Stimulated activated CD8-positive, alpha-beta memory T cell treated with anti-CD3 and anti-CD28 coated beads, Interleukin-2, amount 100 ng/mL, for 48 hours (primary cell): ENCODE measurements at regions not wholly inside any gene's neighbourhood (a gene's known extent, or its start where the extent isn't known, plus 50 kb on each side); places are given as distances from the start of the nearest gene placed in this dataset.

Source experiments
- DNase-seq, 2 donors: peaks; one replicate each; pipeline ENCODE4 v3.0.0-alpha.2; 2020; ENCODE audit warnings: low read depth in 2 of 2

- DNase-seq = no peak
These were observed 61.9 kb upstream of the PTPRZ1 start for GRCh38 chr7:121810831-121811672.

- DNase-seq = no peak
These were observed 65.9 kb upstream of the PTPRZ1 start for GRCh38 chr7:121807078-121807477.

GRCh38 chr7:121803039-121803438 lies 69.9 kb upstream of the PTPRZ1 start:
- no peak for DNase-seq

- no peak for DNase-seq
These were observed 71.9 kb upstream of the PTPRZ1 start for GRCh38 chr7:121800916-121801675.

- no peak for DNase-seq
These were observed 74.1 kb upstream of the PTPRZ1 start for GRCh38 chr7:121798896-121799295.

GRCh38 chr7:121798453-121798840 lies 74.5 kb upstream of the PTPRZ1 start:
- no peak for DNase-seq

- no peak for DNase-seq
These were observed 75.1 kb upstream of the PTPRZ1 start for GRCh38 chr7:121797657-121798452.

- DNase-seq = no peak
These were observed 75.9 kb upstream of the PTPRZ1 start for GRCh38 chr7:121796936-121797656.

- no peak for DNase-seq
These were observed 76.6 kb upstream of the PTPRZ1 start for GRCh38 chr7:121796381-121796780.

- no peak for DNase-seq
These were observed 77.2 kb upstream of the PTPRZ1 start for GRCh38 chr7:121795736-121796135.

GRCh38 chr7:121793716-121794115 lies 79.2 kb upstream of the PTPRZ1 start:
- DNase-seq = no peak

- no peak for DNase-seq
These were observed 95.3 kb upstream of the PTPRZ1 start for GRCh38 chr7:121777672-121778071.

- DNase-seq = no peak
These were observed 98.4 kb upstream of the PTPRZ1 start for GRCh38 chr7:121774563-121774962.

- no peak for DNase-seq
These were observed 106.3 kb upstream of the PTPRZ1 start for GRCh38 chr7:121766676-121767075.

- DNase-seq = no peak
These were observed 111.6 kb upstream of the PTPRZ1 start for GRCh38 chr7:121761399-121761798.

GRCh38 chr7:121755818-121756552 lies 117.0 kb upstream of the PTPRZ1 start:
- no peak for DNase-seq

- no peak for DNase-seq
These were observed 117.7 kb upstream of the PTPRZ1 start for GRCh38 chr7:121755286-121755685.

GRCh38 chr7:121753944-121754343 lies 119.0 kb upstream of the PTPRZ1 start:
- DNase-seq = no peak

- DNase-seq = no peak
These were observed 120.3 kb upstream of the PTPRZ1 start for GRCh38 chr7:121752706-121753105.

- no peak for DNase-seq
These were observed 124.4 kb upstream of the PTPRZ1 start for GRCh38 chr7:121748546-121748945.

GRCh38 chr7:121745856-121746255 lies 127.1 kb upstream of the PTPRZ1 start:
- no peak for DNase-seq
